HG03469 (cell line): ENCODE measurements at regions not wholly inside any gene's neighbourhood (a gene's known extent, or its start where the extent isn't known, plus 50 kb on each side); places are given as distances from the start of the nearest gene placed in this dataset.

ENCODE experiments used
- ATAC-seq: cut with Tn5 transposase; IDR thresholded peaks from one replicate; pipeline ENCODE4 v1.9.1; 2021; ENCODE audit warnings: mild to moderate bottlenecking, moderate library complexity, moderate number of reproducible peaks; ENCODE audit not compliant: unreplicated experiment

- ATAC-seq, result no peak
Observed at GRCh38 chr15:70271422-70272088, 173.8 kb upstream of the TLE3 start.

GRCh38 chr15:70270752-70271111, 173.0 kb upstream of the TLE3 start:
- ATAC-seq, result no peak

- no peak for ATAC-seq
Observed at GRCh38 chr15:70269991-70270751, 172.5 kb upstream of the TLE3 start.

DNA sequence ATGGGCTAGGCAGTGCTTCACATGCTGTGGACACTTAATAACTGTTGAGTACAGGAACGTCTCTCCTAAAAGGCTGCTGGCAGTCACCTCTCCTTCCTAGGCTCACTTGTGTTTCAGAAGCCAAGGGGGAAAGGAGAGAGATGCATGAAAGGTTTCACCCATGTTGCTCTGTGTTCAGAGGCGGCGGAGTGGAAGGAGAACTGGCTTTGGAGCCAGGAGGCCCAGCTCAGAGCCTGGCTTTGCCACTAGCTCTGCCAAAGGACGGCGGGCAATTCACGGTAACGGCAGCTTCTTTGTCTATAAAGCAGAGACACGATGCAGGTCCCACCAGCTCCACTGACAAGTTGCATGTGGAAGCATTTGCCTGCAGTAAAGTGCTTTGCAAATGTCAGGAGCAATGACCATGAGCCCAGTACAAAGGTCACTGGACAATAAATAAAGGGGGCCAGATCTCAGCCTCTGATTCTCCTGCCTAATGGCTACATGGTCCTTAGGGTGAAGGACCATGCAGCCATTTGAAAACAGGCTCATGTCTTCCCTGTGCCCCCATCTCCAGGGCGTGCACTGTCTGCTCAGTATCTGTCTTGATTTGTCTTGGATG, 171.7 kb upstream of the TLE3 start:
- ATAC-seq, result no peak

GRCh38 chr15:70268698-70269251, 171.1 kb upstream of the TLE3 start:
- ATAC-seq, result no peak

- ATAC-seq, result no peak
Observed at GRCh38 chr15:70267879-70268278, 170.2 kb upstream of the TLE3 start.

GRCh38 chr15:70267306-70267705, 169.6 kb upstream of the TLE3 start:
- ATAC-seq, result no peak

GRCh38 chr15:70266412-70267121, 168.8 kb upstream of the TLE3 start:
- ATAC-seq, result no peak

- no peak for ATAC-seq
Observed at GRCh38 chr15:70265986-70266385, 168.3 kb upstream of the TLE3 start.

DNA sequence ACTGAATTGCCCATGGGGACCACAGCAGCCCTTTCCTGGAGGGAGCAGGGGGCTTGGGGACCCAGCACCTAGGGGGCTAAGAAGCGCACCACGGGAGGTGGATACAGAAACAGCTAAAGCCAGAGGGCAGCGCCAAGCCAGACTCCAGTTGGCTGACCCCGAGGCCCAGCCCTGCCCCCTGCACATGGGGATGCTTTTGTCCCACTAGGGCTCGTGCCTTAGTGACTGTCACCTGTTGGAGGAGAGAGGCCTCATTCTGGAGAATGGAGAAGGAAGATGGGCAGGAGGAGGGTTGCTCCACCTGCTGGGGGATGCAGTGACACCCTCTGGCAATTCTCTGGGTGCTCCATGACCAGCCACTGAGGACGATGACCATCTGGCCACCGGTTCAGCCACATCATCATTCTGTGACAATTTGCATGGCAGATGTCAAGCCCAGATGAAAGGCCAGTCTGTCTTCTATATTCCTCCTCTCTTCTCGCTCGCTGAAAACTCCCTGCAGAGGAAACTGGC, 167.8 kb upstream of the TLE3 start:
- no peak for ATAC-seq

DNA sequence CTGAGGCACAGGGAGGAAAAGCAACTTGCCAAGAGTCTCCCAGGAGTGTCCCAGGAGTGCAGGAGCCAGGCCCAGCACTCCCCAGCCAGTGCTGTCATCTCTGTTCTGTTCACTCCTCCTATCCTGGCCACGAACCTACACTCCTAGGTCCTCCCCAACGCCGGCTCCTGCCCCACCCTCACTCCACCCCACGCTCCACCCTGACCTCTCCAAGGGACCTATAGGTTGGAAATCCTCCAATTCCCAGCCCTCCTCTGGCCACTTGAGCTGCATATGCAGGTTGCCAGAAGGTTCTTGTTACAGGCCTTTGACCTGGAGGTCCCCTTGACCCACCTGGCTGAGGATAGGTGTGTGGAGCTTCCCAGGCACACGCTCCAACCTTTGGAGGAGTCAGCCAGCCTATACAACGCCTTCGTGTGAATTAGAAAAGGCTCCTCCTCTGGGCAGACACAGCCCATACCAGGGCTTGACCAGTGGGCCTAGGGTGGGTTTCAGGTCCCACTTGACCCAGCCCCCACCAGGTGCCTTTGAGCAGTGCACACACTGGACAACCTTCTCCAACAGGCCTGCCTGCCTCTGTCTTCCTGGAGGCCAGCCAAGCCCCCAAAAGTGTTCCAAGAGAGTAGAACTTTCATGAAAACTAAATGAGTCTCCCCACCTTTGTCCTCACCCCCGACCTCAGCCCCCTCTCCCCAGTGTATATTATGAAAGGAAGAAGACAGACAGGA, 167.2 kb upstream of the TLE3 start:
- no peak for ATAC-seq

DNA sequence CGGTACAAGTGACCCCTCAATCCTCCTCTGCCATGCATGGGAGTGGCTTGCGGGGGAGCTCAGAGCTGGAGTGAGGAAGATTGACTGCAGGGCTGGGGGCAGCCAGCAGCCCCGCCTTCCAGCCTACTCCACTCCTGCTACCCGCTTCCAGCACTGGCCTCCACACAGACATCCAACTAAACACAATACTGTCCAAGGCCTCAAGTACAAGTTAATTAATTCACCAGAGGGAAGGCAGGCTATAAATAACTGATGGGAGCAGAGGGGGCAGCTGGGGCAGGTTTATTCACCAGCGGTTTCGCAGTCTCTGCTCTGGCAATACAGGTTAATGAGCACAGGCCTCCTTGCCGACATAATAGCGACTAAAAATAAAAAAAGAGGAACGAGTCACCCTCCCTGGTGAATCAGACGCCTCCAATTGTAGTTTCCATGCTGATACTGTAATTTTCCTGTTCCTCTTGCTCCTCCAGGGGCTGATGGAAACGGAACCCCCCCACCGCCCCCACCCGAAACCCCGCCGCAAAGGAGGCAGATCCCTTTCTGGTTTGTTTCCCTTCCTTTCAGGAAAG, 166.4 kb upstream of the TLE3 start:
- ATAC-seq, result no peak

- ATAC-seq, result no peak
Observed at GRCh38 chr15:70262591-70263274, 165.0 kb upstream of the TLE3 start.

DNA sequence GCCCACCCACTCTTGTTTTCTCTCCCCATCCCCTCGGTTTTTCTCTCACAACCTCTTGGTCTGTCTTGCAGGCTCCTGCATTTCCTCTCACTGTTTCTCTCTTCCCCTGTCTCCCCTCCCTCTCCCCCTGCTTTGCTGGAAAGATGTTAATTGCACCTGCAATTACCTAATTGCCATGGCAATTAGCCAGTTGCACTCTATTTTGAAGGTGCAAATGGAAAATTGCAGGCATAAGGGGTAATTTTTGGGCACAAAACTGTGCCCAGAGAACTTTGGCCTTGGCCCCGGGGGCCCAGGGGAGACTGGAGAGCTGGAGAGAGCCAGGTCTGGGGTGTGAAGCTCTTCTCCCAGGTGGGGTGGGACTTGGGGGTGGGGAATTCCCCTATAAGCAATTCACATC, 164.5 kb upstream of the TLE3 start:
- no peak for ATAC-seq

GRCh38 chr15:70261083-70261482, 163.4 kb upstream of the TLE3 start:
- no peak for ATAC-seq

GRCh38 chr15:70260580-70260979, 162.9 kb upstream of the TLE3 start:
- ATAC-seq, result no peak

- ATAC-seq, result no peak
Observed at GRCh38 chr15:70259640-70260508, 162.2 kb upstream of the TLE3 start.

- no peak for ATAC-seq
Observed at GRCh38 chr15:70259028-70259424, 161.3 kb upstream of the TLE3 start.
